ENCODE measurements at regions not wholly inside any gene's neighbourhood (a gene's known extent, or its start where the extent isn't known, plus 50 kb on each side); places are given as distances from the start of the nearest gene placed in this dataset.

- TF ChIP-seq CTCF (IDR thresholded peaks at IDR 0.05; ENCODE audit: poor library complexity) (no peak), EZH2 (IDR thresholded peaks at IDR 0.05; ENCODE audit: borderline replicate concordance) (no peak), EZH2phosphoT487 (IDR thresholded peaks at IDR 0.05; ENCODE audit: low read depth, severe bottlenecking, unreplicated experiment) (no peak)
These were observed 179.6 kb upstream of the RBPJ start for GRCh38 chr4:26141051-26141721.

All from hepatocyte (in vitro differentiated cells).